HepG2 (cell line): ENCODE measurements at regions not wholly inside any gene's neighbourhood (a gene's known extent, or its start where the extent isn't known, plus 50 kb on each side); places are given as distances from the start of the nearest gene placed in this dataset.

Source experiments
- ATAC-seq: fragments of 200-7000 bp; cut with Tn5 transposase; 3 replicates; pipeline ENCODE4 v1.9.1; 2020; ENCODE audit warnings: mild to moderate bottlenecking, moderate library complexity
- BruUV-seq: library from RNA; stranded (reverse); fragments of 400-500 nt; replicated peaks from 2 replicates; lab custom pipeline; 2021; lab: Mats Ljungman, UMichigan
- CTCF ChIA-PET: fragments of 300-600 bp; formaldehyde crosslinking; extraction: SDS; loops from one replicate; lab custom pipeline; 2021; ENCODE audit warnings: low total read pairs, inconsistent platforms, low intra/inter-chr PET ratio; lab: Yijun Ruan, JAX
- POLR2A ChIA-PET: fragments of 350-600 bp; sonication (Branson Sonifier 250); formaldehyde crosslinking; loops from one replicate; lab custom pipeline; 2020; ENCODE audit warnings: antibody characterized with exemption, inconsistent platforms; lab: Yijun Ruan, JAX
- DNase-seq: peaks from one replicate; pipeline ENCODE4 v3.0.0-alpha.2; 2015; ENCODE audit warnings: low spot score
- FAIRE-seq: peaks from 3 replicates; lab custom pipeline; 2011; peaks lifted over from hg19 to GRCh38; lab: Jason Lieb, UNC
- H2AFZ ChIP-seq: one replicate; pipeline ENCODE4 v1.6.1; 2011; ENCODE audit warnings: low read length, inconsistent platforms
- H3K27ac ChIP-seq: fragments of 300-600 bp; 3 replicates; pipeline ENCODE4 v1.8.0; 2011; ENCODE audit warnings: mixed run types, mild to moderate bottlenecking, mixed read lengths, low read length, inconsistent platforms; ENCODE audit not compliant: insufficient read depth; ENCODE audit errors: extremely low read length
- H3K27me3 ChIP-seq, 2 experiments: fragments of 200-600 bp in 1 of 2; 2 replicates in 1 of 2; 3 replicates in 1 of 2; pipeline versions ENCODE4 v1.6.0 to v1.8.0; 2011; ENCODE audit warnings: low read length in 2 of 2, mild to moderate bottlenecking in 2 of 2, moderate library complexity in 2 of 2, inconsistent platforms in 1 of 2; ENCODE audit not compliant: insufficient read depth in 2 of 2, control insufficient read depth in 1 of 2
- H3K36me3 ChIP-seq, 2 experiments: fragments of 200-600 bp in 1 of 2; replicated peaks in 1 of 2; 2 replicates in 1 of 2; 3 replicates in 1 of 2; pipeline versions ENCODE4 v1.5.1 to v1.8.0; 2011; ENCODE audit warnings: low read length in 2 of 2, inconsistent platforms in 1 of 2; ENCODE audit not compliant: insufficient read depth in 2 of 2, control insufficient read depth in 1 of 2
- H3K4me1 ChIP-seq: 2 replicates; pipeline ENCODE4 v1.5.1; 2012; ENCODE audit warnings: low read length, inconsistent platforms; ENCODE audit not compliant: insufficient read depth
- H3K4me2 ChIP-seq: 2 replicates; pipeline ENCODE4 v1.6.0; 2011; ENCODE audit warnings: low read depth, low read length, inconsistent platforms
- H3K4me3 ChIP-seq, 3 experiments: fragments of 200-600 bp in 1 of 3; sonication (generic), shearing (Covaris generic) in 1 of 3; replicated peaks in 1 of 3; 2 replicates each; pipeline ENCODE4 v1.5.1; 2011 to 2016; ENCODE audit warnings: low read length in 3 of 3, inconsistent platforms in 2 of 3, low read depth in 2 of 3, mild to moderate bottlenecking in 2 of 3, control low read depth in 1 of 3, mixed read lengths in 1 of 3; ENCODE audit not compliant: insufficient read depth in 1 of 3
- H3K79me2 ChIP-seq: one replicate; pipeline ENCODE4 v1.6.1; 2011; ENCODE audit warnings: low read length, inconsistent platforms; ENCODE audit not compliant: insufficient read depth
- H3K9ac ChIP-seq: 2 replicates; pipeline ENCODE4 v1.6.0; 2011; ENCODE audit warnings: mild to moderate bottlenecking, low read depth, low read length, inconsistent platforms; ENCODE audit not compliant: insufficient read depth
- H3K9me3 ChIP-seq: 2 replicates; pipeline ENCODE4 v1.5.1; 2012; ENCODE audit warnings: mild to moderate bottlenecking, low read length
- H4K20me1 ChIP-seq: 2 replicates; pipeline ENCODE4 v1.6.0; 2011; ENCODE audit warnings: inconsistent platforms, mild to moderate bottlenecking, low read length, moderate library complexity; ENCODE audit not compliant: insufficient read depth
- EHMT2 ChIP-seq: fragments of 200-600 bp; sonication (generic); IDR thresholded peaks from 2 replicates; pipeline ENCODE4 v1.7.0; 2017; ENCODE audit warnings: antibody characterized with exemption, low read depth, low read length, borderline replicate concordance
- HNRNPK ChIP-seq: fragments of 200-400 bp; formaldehyde crosslinking; IDR thresholded peaks from 2 replicates; pipeline ENCODE4 v1.6.1; 2018; ENCODE audit warnings: low read length, low read depth, moderate library complexity, mild to moderate bottlenecking; ENCODE audit not compliant: poor library complexity, severe bottlenecking
- MLLT10 ChIP-seq: sonication (generic); formaldehyde crosslinking; IDR thresholded peaks from 2 replicates; pipeline ENCODE4 v1.4.0; 2020; ENCODE audit warnings: missing genetic modification reagents
- MYNN ChIP-seq: sonication (generic); formaldehyde crosslinking; IDR thresholded peaks from 2 replicates; pipeline ENCODE4 v1.4.0; 2020; ENCODE audit warnings: mild to moderate bottlenecking, low read depth, missing genetic modification reagents
- NBN ChIP-seq: fragments of 450-650 bp; conservative IDR thresholded peaks from 2 replicates; pipeline ENCODE4 v1.6.1; 2017
- NONO ChIP-seq, 2 experiments: fragments of 450-650 bp in 1 of 2; sonication (generic) in 1 of 2; formaldehyde crosslinking in 1 of 2; IDR thresholded peaks in 1 of 2; conservative IDR thresholded peaks in 1 of 2; 2 replicates each; pipeline versions ENCODE4 v1.6.1 to v1.8.0; 2017 to 2022; ENCODE audit warnings: mild to moderate bottlenecking in 1 of 2, missing genetic modification reagents in 1 of 2, moderate library complexity in 1 of 2
- PLSCR1 ChIP-seq: sonication (generic); formaldehyde crosslinking; IDR thresholded peaks from 2 replicates; pipeline ENCODE4 v1.5.0; 2020; ENCODE audit warnings: missing genetic modification reagents, mild to moderate bottlenecking, borderline replicate concordance
- SAFB2 ChIP-seq: sonication (generic); formaldehyde crosslinking; IDR thresholded peaks from 2 replicates; pipeline ENCODE4 v1.5.1; 2020; ENCODE audit warnings: missing genetic modification reagents, low read depth, mild to moderate bottlenecking, borderline replicate concordance
- TAF15 ChIP-seq: fragments of 200-400 bp; formaldehyde crosslinking; IDR thresholded peaks from one replicate; pipeline ENCODE4 v1.6.1; 2018; ENCODE audit warnings: mild to moderate bottlenecking, low read depth, low read length; ENCODE audit not compliant: poor library complexity, severe bottlenecking
- ZNF138 ChIP-seq: sonication (generic); formaldehyde crosslinking; IDR thresholded peaks from 2 replicates; pipeline ENCODE4 v1.5.0; 2020; ENCODE audit warnings: mild to moderate bottlenecking, low read depth, missing genetic modification reagents
- ZNF503 ChIP-seq: sonication (generic); formaldehyde crosslinking; IDR thresholded peaks from 2 replicates; pipeline ENCODE4 v1.4.0; 2020; ENCODE audit warnings: missing genetic modification reagents
- ZSCAN31 ChIP-seq: sonication (generic); formaldehyde crosslinking; IDR thresholded peaks from 2 replicates; pipeline ENCODE4 v1.5.0; 2020; ENCODE audit warnings: low read depth, mild to moderate bottlenecking, missing genetic modification reagents
- in situ Hi-C: cut with HindIII; loops from 2 replicates; pipeline ENCODE4 v1.10.0; 2017; ENCODE audit warnings: low pct_unique_long_range_greater_than_20kb; ENCODE audit not compliant: extremely low pct_ligation_motif_present
- intact Hi-C: fragments of 100-400 bp; cut with micrococcal nuclease; formaldehyde crosslinking; loops from one replicate; pipeline ENCODE4 v1.10.0; 2022; ENCODE audit not compliant: unreplicated experiment
- TF ChIP-seq, protein P1 (sequence below): sonication (generic); formaldehyde crosslinking; IDR thresholded peaks from 2 replicates; pipeline ENCODE4 v1.5.1; 2020; ENCODE audit warnings: missing genetic modification reagents, mild to moderate bottlenecking, borderline replicate concordance
- TF ChIP-seq, protein P2 (sequence below): IDR thresholded peaks from 2 replicates; pipeline ENCODE4 v1.6.1; 2016; ENCODE audit warnings: low read depth, control low read depth

DNA sequence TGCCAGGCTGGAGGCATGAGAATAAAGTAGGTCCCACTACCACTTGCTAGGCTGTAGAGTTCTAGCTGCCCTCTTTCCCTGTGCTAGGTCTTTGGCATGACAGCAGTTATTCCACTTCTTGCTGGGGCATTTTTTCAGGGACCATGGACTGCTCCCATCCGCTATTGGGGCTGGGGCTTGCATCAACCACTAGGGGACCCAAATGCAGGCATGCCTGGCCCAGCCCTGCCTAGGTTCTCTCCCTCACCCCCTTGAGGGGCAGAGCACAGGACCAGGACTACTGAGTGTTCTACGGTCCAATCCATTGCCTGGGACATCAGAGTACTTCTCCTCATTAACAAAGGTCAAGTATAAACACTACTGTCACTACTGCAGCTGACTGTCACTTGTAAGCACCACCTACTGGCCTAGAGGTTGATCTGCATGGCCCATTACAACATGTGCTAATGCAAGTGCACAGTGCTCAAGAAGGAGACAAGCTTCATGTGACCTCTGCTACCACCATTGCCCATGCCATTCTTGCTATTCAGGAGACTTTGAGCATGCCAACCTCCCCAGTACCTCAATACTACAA, 270.5 kb downstream of the MBNL1 start (continued):
- no peak for TF ChIP-seq TAF15

- ATAC-seq = no peak
- CTCF ChIA-PET = no interaction called here
These were observed 271.4 kb downstream of the MBNL1 start for GRCh38 chr3:152540120-152540519.

More at GRCh38 chr3:152540120-152540519, 271.4 kb downstream of the MBNL1 start:
- Histone ChIP-seq H3K36me3 (no peaks in the 10 kb centered on the region), H3K4me2 (no peak overlapping the region), H3K27ac (no peak overlapping the region), H3K9ac (no peak overlapping the region), H3K79me2 (no peaks in the 10 kb centered on the region), H2AFZ (no peak overlapping the region), H3K4me3 (no peak overlapping the region), H3K27me3 (no peaks in the 10 kb centered on the region), H3K4me1 (no peaks in the 10 kb centered on the region), H3K9me3 (no peaks in the 10 kb centered on the region), H4K20me1 (no peaks in the 10 kb centered on the region)
- no TSS peak for BruUV-seq
- in situ Hi-C loops (no loop called here), intact Hi-C loops (no loop called here)
- no peak for TF ChIP-seq ZSCAN31 (CRISPR knock-in tag)
- no peak for TF ChIP-seq SAFB2 (CRISPR knock-in tag)
- no peak for TF ChIP-seq HNRNPK
- TF ChIP-seq, protein P1, sequence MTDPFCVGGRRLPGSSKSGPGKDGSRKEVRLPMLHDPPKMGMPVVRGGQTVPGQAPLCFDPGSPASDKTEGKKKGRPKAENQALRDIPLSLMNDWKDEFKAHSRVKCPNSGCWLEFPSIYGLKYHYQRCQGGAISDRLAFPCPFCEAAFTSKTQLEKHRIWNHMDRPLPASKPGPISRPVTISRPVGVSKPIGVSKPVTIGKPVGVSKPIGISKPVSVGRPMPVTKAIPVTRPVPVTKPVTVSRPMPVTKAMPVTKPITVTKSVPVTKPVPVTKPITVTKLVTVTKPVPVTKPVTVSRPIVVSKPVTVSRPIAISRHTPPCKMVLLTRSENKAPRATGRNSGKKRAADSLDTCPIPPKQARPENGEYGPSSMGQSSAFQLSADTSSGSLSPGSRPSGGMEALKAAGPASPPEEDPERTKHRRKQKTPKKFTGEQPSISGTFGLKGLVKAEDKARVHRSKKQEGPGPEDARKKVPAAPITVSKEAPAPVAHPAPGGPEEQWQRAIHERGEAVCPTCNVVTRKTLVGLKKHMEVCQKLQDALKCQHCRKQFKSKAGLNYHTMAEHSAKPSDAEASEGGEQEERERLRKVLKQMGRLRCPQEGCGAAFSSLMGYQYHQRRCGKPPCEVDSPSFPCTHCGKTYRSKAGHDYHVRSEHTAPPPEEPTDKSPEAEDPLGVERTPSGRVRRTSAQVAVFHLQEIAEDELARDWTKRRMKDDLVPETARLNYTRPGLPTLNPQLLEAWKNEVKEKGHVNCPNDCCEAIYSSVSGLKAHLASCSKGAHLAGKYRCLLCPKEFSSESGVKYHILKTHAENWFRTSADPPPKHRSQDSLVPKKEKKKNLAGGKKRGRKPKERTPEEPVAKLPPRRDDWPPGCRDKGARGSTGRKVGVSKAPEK (CRISPR knock-in tag) = no peak
- no peak for TF ChIP-seq MLLT10 (CRISPR knock-in tag)
- TF ChIP-seq MYNN (CRISPR knock-in tag) = no peak
- no peak for TF ChIP-seq NONO (IDR thresholded peaks at IDR 0.05)
- no peak for TF ChIP-seq NONO (CRISPR knock-in tag; conservative IDR thresholded peaks at IDR 0.05)
- no peak for TF ChIP-seq ZNF138
- no peak for TF ChIP-seq NBN
- no peak for TF ChIP-seq EHMT2
- TF ChIP-seq PLSCR1 (CRISPR knock-in tag) = no peak
- no peak for TF ChIP-seq ZNF503
- TF ChIP-seq, protein P2, sequence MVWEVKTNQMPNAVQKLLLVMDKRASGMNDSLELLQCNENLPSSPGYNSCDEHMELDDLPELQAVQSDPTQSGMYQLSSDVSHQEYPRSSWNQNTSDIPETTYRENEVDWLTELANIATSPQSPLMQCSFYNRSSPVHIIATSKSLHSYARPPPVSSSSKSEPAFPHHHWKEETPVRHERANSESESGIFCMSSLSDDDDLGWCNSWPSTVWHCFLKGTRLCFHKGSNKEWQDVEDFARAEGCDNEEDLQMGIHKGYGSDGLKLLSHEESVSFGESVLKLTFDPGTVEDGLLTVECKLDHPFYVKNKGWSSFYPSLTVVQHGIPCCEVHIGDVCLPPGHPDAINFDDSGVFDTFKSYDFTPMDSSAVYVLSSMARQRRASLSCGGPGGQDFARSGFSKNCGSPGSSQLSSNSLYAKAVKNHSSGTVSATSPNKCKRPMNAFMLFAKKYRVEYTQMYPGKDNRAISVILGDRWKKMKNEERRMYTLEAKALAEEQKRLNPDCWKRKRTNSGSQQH (CRISPR knock-in tag) = no peak
- POLR2A ChIA-PET = no interaction called here
- FAIRE-seq (no peak), DNase-seq (no peak)
